Gastroesophageal sphincter (tissue), 3 donors: ENCODE measurements at regions not wholly inside any gene's neighbourhood (a gene's known extent, or its start where the extent isn't known, plus 50 kb on each side); places are given as distances from the start of the nearest gene placed in this dataset.

Source experiments
- EP300 ChIP-seq: sonication (generic); formaldehyde crosslinking; IDR thresholded peaks from one replicate; pipeline ENCODE4 v1.6.1; 2017; ENCODE audit warnings: antibody characterized with exemption, mild to moderate bottlenecking
- POLR2A ChIP-seq, 2 donors: fragments of 450-650 bp; IDR thresholded peaks; one replicate each; pipeline ENCODE4 v1.6.1; 2017; ENCODE audit warnings: antibody characterized with exemption in 2 of 2, mild to moderate bottlenecking in 2 of 2, moderate library complexity in 1 of 2
- POLR2AphosphoS5 ChIP-seq: sonication (generic); formaldehyde crosslinking; IDR thresholded peaks from one replicate; pipeline ENCODE4 v1.6.1; 2017; ENCODE audit warnings: antibody characterized with exemption
- TF ChIP-seq, protein P1 (sequence below), 4 experiments: fragments of 200-600 bp in 2 of 4; fragments of 450-650 bp in 2 of 4; sonication (generic) in 1 of 4; IDR thresholded peaks; one replicate each; pipeline ENCODE4 v1.5.1; 2017 to 2019; ENCODE audit warnings: antibody characterized with exemption in 4 of 4, mild to moderate bottlenecking in 2 of 4, moderate library complexity in 2 of 4

DNA sequence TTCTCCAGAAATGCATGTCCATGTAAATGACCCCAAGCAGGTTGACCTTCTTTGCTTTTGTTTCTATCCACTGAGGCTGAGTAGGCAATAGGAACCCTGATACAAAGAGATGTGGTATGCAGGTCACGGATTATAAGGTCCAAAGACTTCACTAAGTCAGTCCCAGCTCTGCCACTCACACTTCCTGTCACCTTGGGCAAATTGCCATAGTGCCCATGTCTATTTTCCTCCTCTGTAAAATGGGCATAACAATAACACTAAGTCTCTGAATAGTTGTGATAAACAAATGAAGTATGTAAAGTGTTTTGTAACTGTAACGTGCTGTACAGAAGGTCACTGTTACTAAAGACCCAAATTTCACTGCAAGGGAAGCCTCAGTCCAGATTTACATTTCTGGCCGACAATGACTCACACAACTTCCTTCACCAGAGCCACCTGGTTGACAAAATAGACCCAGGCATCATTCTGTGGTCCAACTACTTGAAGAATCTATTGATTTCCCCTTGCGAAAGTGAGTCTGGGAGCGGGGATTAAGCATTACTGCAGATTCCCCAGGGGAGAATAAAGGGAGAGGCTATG is 175.4 kb upstream of the LPP start:
- TF ChIP-seq, protein P1, sequence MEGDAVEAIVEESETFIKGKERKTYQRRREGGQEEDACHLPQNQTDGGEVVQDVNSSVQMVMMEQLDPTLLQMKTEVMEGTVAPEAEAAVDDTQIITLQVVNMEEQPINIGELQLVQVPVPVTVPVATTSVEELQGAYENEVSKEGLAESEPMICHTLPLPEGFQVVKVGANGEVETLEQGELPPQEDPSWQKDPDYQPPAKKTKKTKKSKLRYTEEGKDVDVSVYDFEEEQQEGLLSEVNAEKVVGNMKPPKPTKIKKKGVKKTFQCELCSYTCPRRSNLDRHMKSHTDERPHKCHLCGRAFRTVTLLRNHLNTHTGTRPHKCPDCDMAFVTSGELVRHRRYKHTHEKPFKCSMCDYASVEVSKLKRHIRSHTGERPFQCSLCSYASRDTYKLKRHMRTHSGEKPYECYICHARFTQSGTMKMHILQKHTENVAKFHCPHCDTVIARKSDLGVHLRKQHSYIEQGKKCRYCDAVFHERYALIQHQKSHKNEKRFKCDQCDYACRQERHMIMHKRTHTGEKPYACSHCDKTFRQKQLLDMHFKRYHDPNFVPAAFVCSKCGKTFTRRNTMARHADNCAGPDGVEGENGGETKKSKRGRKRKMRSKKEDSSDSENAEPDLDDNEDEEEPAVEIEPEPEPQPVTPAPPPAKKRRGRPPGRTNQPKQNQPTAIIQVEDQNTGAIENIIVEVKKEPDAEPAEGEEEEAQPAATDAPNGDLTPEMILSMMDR (IDR thresholded peaks at IDR 0.05) = no peak
- TF ChIP-seq POLR2AphosphoS5 (no peak), POLR2A (IDR thresholded peaks at IDR 0.05) (no peak), EP300 (no peak)
